NCI-H2171 (cell line): ENCODE measurements at regions not wholly inside any gene's neighbourhood (a gene's known extent, or its start where the extent isn't known, plus 50 kb on each side); places are given as distances from the start of the nearest gene placed in this dataset.
"Not testable (repeated sequence)": the region's sequence is repeated elsewhere in the genome, so short reads cannot be mapped to it uniquely, and the experiment has no call there.

Experiments
- DNase-seq: peaks from one replicate; lab custom pipeline; 2025; lab: John Stamatoyannopoulos, UW

DNA sequence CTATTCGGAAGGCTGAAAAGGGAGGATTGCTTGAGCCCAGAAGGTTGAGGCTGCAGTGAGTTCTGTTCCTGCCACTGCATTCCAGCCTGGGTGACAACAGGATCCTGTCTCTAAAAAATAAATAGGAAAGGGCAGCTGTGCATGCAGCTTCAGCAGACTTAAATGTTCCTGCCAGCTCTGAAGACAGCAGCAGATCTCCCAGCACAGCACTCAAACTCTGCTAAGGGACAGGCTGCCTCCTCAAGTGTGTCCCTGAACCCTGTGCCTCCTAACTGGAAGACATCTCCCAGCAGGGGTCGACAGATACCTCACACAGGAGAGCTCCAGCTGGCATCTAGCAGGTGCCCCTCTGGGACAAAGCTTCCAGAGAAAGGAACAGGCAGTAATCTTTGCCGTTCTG is 117.9 kb downstream of the CXCL12 start:
- DNase-seq, result no peak

DNA sequence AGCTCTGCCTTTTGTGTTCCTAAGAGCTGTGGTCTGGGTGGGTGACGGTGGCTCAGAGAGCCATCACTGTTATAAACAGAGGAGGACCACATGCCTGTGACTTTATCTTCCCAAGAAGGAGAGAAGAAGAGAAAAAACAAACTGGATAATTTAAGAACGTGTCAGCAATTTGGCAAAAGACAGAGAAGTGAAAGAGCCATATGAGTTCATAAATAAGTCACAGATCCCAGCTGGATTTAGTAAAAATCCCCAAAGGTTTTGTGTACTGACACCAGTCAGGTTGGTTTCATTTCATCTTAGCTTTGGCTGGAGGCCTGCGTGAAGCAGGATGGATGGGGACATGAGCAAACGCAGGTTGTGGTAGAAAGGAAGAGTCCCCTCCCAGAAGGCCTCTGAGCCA is 120.7 kb downstream of the CXCL12 start:
- no peak for DNase-seq

DNA sequence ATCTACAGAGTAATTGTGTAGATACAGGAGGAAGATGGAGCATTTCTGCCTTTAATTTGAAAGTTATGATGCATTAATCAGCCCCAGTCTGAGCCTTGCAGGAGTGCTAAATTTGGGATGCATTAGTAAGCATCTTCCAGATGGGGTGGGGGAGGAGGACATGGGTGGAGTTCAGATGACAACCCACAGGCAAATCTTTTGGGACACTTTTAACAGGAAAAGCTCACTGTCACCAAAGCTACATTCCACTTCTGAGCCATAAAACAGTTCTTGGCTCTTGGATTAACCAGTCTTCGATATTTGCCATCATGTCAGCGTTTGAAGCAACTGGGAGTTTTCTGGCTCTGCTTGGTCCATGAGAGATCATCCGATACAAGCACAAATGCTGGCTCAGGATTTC is 121.1 kb downstream of the CXCL12 start:
- no peak for DNase-seq

DNA sequence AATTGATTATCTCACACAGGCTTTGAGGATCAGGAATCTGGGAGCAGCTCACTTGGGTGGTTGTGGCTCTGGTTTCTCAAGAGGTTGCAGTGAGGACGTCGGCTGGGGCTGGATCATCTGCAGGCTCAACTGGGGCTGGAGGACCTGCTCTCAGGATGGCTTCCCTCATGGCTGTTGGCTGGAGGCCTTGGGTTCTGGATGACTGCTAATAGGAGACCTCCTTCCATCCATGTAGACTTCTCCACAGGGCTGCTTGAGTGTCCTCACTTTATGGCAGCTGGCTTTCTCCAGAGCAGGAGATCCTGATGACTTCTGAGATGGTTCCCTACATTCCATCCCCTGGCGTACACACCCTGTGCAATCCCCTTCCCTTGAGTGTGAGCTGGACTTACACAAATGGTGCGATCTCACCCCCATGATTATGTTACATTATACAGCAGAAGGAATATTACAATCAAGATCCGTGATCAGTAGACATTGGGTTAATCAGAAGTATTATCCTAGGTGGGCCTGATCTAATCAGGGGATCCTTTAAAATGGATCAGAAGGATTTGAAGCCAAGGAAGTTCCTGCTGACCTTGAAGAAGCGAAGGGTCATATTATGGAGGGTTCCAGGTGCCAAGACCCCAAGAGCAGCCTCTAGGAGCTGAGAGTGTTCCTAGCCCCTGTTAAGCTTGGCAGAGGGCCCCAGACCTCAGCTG is 122.2 kb downstream of the CXCL12 start:
- DNase-seq, result no peak

DNA sequence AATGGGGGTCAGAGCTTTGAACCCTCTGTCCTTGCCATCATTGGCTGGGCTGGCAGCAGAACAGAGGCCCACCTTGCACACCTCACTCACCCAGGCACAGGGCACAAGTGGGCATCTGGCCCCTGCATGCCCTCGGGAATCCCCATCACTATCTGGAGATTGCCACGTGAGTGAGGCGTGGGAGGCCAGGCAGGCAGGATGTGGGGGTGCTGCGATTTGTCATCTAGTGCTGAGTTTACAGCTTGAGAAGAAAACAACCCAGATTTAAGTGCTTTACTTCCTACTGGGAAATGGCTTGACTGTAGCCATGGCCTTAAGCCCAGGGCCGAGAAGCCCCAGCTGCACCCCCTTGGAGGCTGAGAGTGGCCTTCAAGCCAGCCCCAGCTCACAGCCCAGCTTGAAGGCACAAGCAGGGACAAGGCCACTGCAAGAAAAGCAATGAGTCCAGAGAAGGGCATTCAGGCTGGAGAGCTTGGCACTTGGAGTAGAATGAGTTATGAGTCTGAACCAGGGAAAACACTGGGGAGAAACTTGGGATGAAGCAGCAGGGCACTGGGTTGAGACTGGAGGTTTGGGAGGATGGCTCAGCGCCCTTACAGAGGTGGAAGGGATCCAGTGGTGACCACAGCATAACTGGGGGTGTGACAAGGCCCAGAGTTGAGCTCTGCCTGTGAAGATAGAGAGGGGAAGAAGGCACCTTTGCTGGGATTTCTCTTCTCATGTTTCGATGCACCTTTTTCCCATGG is 123.0 kb downstream of the CXCL12 start:
- no peak for DNase-seq

DNA sequence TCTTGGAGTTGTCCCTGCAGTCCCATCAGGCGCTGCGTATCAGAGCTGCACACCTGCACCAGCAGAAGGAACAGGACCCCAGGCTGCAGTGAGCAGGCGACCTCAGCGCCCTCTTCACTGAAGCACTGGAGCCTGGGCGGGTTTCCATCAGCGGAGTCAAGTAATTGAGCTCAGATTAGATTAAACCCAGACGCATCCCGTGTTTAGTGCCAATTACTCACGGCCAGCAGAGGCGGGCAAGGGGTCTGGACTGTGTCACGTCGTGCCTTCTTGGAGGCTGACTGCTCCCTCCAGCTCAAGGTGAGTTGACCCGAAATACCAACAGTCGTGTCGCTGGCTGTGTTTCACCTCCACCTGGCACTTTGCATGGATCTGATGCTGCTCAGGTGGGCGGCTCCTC is 123.6 kb downstream of the CXCL12 start:
- no peak for DNase-seq

DNA sequence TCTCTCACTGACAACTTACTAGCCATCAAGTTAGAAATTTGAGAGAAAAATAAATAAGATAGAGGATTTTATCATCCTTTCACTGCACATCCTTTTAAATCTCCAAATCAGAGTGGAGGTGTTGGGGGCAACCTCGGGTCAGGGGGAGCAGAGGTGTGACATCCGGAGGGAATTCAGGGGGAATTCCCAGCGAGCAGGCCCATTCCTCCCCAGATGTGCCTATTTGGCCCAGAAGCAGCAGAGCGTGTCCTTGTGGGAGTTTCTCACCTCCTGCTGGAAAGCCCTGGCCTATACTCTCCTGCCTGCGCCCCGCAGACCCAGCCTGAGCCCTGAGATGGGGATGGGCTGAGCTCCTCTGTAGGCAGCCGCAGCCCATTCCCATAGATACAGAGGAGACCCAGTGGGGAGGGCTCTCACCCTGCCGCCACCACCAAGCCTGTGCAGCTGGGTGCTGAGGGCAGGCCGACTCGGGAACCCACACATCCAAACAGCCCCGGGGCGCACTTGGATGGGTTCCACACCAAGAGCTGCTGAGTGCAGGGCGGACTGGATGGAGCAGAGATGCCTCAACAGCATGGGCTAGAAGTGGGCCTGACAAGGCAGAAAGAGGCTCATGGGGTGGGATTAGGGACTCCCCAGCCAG is 124.5 kb downstream of the CXCL12 start:
- DNase-seq, result no peak

DNA sequence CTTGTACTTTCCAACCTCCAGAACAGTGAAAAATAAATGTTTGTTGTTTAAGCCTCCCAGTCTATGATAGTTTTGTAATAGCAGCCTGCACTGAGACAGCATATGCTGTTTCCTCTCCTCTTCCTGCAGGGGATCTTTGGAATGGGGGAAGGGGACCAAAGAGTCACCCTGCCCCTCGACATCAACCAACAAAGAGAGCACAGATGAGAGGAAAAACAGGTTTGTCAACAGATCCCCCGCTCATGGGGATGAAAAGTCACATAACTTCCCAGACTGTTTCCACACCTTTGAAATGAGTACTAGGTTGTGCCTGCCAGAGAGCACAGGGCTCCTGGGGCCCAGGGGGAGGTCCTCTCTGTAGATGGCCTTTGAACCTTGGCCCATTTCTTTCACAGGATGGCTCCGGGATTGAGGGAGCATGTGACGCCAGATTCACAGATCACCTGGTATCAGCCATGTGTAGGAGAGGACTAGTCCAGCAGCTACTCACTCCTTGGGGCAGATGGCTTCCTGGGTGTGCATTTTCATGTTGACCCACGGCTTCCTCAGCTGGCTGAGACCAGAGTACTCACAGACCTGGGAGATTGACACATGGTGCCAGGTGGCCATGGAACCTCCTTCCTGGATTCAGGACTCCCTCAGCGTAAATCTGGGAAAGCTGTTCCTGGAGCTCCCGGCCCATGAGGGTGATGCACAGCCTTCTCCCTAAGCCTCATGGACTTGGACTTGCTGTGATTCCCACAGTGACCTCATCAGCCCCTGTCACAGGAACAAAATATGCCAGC is 125.6 kb downstream of the CXCL12 start:
- DNase-seq, result no peak

DNA sequence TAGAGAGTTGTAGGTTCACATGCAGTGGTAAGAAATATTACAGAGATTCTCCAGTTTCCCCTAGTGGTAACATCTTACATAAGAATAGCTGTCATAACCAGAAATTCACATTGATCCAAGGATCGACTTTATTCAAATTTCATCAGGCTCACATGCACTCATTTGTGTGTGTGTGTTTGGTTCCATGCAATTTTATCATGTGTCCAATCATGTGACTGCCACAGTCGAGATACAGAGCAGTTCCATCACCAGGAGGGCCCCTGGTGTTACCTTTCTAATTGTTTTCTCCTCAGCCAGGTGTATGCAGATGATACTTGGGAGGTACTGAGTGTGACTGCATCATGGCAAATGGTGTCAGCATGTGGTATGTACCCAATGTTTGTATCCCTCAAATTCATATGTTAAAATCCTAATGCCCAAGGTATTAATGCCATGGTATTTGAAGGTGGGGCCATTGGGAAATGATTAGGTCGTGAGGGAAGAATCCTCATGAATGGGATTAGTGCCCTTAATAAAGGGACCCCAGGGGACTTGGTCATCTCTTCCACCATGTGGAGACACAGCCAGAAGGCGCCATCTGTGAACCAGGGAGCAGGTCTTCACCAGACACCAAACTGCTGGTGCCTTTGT is 126.3 kb downstream of the CXCL12 start:
- DNase-seq, result no peak

DNA sequence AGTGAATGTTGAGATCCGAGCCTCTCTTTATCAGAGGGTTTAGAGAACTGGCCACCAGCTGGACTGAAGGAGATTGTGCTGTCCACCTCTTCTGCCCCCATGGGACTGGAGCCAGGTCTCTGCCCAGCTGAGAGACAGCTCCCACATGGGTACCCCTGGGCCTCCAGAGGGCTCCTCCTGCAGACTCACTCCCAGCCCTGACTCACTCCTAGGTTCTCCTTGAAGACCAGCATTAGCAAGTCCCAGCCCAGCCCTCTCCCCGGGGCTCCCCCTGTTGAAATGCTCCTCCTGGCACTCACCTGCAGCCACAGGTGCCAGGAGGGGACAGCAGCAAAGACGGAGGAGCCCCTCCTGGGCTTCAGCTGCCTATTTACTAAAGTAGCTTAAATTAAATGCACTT is 126.9 kb downstream of the CXCL12 start:
- DNase-seq, result no peak

DNA sequence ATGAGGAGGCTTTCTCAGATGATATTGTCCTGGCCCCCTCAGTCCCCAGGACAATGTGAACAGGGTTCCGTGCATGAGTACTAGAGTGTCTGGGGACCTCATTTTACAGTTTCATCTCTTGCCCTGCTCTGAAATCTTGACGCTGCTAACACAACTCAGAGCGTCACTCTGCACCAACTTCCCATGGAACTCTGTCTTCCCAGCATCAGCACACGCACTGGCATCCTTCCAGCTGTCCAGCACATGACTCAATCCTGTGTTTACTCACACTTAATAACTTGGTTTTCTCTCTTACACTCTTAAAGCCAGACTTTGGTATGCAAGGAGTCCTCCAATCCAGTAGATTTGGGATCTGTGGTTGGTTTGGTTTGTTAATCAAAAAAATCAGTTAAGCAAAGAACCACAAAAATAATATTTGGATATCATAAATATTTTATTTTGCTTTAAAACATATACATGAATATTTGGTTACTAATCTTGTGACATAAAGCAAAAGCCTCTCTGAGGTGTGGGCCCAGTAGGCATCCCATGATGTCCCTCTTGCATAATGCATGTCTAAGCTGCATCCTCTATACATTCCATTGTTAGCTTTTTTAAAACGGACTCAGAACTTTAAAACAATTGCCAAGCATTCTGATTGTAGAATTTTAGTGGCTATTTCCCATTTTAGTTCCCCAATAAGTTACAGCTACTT is 131.0 kb downstream of the CXCL12 start:
- DNase-seq, result no peak

DNA sequence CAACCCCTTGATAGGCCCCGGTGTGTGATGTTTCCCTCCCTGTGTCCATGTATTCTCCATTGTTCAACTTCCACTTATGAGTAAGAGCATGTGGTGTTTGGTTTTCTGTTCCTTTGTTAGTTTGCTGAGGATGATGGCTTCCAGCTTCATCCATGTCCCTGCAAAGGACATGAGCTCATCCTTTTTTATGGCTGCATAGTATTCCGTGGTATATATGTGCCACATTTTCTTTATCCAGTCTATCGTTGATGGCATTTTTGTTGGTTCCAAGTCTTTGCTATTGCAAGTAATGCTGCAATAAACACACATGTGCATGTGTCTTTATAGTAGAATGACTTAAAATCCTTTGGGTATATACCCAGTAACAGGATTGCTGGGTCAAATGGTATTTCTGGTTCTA is 132.3 kb downstream of the CXCL12 start:
- DNase-seq, result not testable (repeated sequence)

DNA sequence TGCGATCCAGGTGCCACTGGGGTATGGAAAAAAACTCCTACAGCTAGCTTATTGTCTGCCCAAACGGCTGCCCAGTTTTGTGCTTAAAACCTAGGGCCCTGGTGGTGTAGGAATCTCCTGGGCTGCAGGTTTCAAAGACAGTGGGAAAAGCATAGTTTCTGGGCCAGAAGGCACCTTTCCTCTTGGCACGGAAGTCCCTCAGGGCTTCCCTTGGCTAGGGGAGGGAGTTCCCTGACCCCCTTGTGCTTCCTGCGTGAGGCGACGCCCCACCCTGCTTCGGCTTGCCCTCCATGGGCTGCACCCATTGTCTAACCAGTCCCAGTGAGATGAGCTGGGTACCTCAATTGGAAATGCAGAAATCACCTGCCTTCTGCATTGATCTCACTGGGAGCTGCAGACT is 135.0 kb downstream of the CXCL12 start:
- not testable (repeated sequence) for DNase-seq

DNA sequence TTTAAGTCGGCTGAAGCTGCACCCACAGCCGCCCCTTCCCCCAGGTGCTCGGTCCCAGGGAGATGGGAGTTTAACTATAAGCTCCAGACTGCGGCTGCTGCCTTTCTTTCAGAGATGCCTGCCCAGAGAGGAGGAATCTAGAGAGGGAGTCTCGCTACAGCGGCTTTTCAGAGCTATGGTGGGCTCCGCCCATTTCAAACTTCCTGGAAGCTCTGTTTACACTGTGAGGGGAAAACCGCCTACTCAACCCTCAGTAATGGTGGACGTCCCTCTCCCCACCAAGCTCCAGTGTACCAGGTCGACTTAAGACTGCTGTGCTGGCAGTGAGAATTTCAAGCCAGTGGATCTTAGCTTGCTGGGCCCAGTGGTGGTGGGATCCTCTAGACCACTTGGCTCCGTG is 135.4 kb downstream of the CXCL12 start:
- no peak for DNase-seq

DNA sequence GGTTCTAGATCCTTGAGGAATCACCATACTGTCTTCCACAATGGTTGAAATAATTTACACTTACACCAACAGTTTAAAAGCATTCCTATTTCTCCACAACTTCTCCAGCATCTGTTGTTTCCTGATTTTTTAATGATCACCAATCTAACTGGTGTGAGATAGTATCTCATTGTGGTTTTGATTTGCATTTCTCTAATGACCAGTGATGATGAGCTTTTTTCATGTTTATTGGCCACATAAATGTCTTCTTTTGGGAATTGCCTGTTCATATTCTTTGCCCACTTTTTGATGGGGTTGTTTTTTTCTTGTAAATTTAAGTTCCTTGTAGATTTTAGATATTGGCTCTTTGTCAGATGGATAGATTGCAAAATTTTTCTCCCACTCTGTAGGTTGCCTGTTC is 138.2 kb downstream of the CXCL12 start:
- not testable (repeated sequence) for DNase-seq

DNA sequence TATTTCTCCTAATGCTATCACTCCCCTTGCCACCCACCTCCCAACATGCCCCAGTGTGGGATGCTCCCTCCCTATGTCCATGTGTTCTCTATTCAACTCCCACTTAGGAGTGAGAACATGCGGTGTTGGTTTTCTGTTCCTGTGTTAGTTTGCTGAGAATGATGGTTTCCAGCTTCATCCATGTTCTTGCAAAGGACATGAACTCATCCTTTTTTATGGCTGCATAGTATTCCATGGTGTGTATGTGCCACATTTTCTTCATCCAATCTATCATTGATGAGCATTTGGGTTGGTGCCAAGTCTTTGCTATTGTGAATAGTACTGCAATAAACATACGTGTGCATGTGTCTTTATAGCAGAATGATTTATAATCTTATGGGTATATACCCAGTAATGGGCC is 138.6 kb downstream of the CXCL12 start:
- not testable (repeated sequence) for DNase-seq

DNA sequence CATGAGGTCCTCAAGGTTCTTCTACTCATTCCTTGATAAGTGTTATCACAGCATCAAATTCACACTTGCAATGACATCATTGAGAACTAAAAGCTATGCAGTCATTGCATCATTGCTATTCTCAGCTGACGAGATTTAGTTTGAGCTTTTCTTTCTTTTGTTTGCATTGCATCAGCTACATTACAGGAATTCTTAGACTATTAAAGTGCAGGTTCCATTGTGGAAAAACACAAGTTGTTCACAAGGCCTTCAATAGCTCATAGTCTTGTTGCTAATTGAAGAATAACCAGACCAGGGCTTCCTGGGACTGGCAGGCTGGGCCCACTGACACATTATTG is 139.3 kb downstream of the CXCL12 start:
- DNase-seq, result no peak

DNA sequence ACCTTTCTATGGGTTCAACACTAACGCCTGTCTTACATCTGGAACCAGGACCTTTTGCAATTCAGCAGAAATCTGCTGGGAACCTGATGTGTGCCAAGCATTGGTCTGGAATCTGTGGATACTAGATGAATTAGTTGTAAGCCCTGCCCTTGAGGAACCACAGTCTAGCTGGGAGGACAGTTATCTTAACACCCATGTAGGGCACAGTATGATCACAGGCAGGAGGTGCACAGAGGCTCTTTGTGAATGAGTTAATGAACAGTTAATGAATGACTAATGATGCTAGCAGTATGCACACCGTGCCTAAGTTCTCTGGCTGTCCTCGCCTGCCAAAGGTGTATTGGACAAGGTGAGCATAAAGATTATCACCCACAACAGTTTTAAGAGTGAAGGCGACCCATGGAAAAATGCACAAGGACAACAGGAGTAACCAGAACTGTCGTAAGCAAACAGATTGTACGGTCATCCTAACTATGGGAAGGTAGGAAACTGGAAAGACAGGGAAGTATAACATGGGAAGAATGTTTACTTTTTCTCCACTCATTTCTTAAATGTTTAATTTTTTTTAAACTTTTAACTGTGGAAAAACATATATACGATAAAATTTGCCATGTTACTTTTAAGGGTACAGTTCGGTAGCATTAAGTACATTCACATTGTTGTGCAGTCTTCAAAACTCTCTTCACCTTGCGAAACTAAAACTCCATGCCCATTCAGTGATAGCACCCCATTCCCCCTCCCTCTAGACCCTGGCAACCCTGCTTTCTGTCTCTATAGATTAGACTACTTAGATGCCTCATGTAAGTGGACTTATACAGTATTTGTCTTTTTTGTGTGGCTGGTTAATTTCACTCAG is 139.9 kb downstream of the CXCL12 start:
- no peak for DNase-seq

DNA sequence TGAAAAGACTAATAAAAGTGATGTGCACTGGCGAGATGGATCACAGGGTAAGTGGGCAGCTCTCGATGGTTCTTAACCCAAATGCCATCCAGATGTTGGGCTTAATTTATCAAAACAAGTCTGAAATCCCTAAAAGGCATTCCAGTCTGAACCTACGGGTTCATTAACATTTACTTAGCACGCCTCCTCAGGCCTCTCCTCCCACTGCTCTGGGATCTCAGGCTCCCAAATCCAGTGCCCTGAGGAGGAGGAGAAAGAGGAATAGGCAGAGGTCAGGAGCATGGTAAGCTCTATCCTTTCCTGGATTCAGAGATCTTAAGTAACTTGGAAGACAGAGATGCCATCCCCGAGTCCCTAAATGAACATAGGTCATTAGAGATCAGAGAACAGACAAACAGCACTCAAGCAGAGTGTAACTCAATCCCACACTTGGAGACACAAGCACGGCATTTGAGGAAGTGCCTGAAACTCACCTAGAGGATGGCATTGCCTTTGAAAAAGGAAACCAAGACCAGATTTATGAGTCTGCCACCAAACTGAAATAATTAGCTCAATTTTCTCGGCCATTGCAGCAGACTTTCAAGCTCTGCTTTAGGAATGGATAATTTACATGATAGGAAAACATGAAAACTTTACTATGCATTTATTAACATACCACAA is 140.9 kb downstream of the CXCL12 start:
- no peak for DNase-seq

DNA sequence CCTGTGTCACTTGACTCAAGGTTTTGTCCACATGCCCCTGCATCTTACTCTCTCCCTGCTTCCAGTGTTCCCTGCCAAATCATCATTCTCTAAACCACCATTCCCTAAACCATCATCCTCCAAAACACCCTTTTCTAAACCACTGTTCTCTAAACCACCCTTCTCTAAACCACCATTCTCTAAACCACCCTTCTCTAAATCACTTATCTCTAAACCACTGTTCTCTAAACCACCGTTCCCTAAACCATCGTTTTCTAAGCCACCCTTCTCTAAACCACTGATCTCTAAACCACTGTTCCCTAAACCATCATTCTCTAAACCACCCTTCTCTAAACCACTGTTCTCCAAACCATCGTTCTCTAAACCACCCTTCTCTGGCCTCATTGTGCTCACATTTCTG is 142.1 kb downstream of the CXCL12 start:
- no peak for DNase-seq
